BE2C (cell line): ENCODE measurements at regions not wholly inside any gene's neighbourhood (a gene's known extent, or its start where the extent isn't known, plus 50 kb on each side); places are given as distances from the start of the nearest gene placed in this dataset.

Source experiments
- DNase-seq: peaks from one replicate; pipeline ENCODE4 v3.0.0-alpha.2; 2020
- H3K27me3 ChIP-seq: fragments of 250-450 bp; sonication (Bioruptor Pico); 2 replicates; pipeline ENCODE4 v1.5.1; 2020; ENCODE audit warnings: mild to moderate bottlenecking
- H3K36me3 ChIP-seq: fragments of 250-450 bp; sonication (Bioruptor Pico); 2 replicates; pipeline ENCODE4 v1.5.1; 2020; ENCODE audit warnings: mild to moderate bottlenecking
- H3K4me1 ChIP-seq: fragments of 250-450 bp; sonication (Bioruptor Pico); 2 replicates; pipeline ENCODE4 v1.5.1; 2020
- H3K4me3 ChIP-seq: 2 replicates; pipeline ENCODE4 v1.5.1; 2011; ENCODE audit warnings: low read depth, low read length
- H3K9me3 ChIP-seq: fragments of 250-450 bp; sonication (Bioruptor Pico); 2 replicates; pipeline ENCODE4 v1.5.1; 2020
- CTCF ChIP-seq: IDR thresholded peaks from 2 replicates; pipeline ENCODE4 v1.5.1; 2012; ENCODE audit warnings: mild to moderate bottlenecking, low read depth, low read length

- Histone ChIP-seq H3K4me1 (no peaks in the 10 kb centered on the region), H3K9me3 (no peaks in the 10 kb centered on the region), H3K27me3 (no peaks in the 10 kb centered on the region), H3K36me3 (no peaks in the 10 kb centered on the region), H3K4me3 (no peak overlapping the region)
- no peak for DNase-seq
- TF ChIP-seq CTCF = no peak
Observed at GRCh38 chr4:11214281-11214680, 214.4 kb downstream of the HS3ST1 start.

GRCh38 chr4:11209826-11210225 lies 218.9 kb downstream of the HS3ST1 start:
- Histone ChIP-seq H3K9me3 (no peaks in the 10 kb centered on the region), H3K4me3 (no peak overlapping the region), H3K27me3 (no peaks in the 10 kb centered on the region), H3K4me1 (no peaks in the 10 kb centered on the region), H3K36me3 (no peaks in the 10 kb centered on the region)
- DNase-seq = no peak
- TF ChIP-seq CTCF = no peak

- no peaks in the 10 kb centered on the region for H3K4me1 ChIP-seq
- H3K9me3 ChIP-seq = no peaks in the 10 kb centered on the region; the same call in 1 of the 2 replicates
Observed at GRCh38 chr4:11201256-11201655, 227.4 kb downstream of the HS3ST1 start.

GRCh38 chr4:11198516-11199305 lies 230.0 kb downstream of the HS3ST1 start:
- Histone ChIP-seq H3K4me3 (no peak overlapping the region), H3K36me3 (no peaks in the 10 kb centered on the region), H3K4me1 (no peaks in the 10 kb centered on the region), H3K9me3 (no peaks in the 10 kb centered on the region; the same call in 1 of the 2 replicates), H3K27me3 (no peaks in the 10 kb centered on the region)
- no peak for DNase-seq
- TF ChIP-seq CTCF = no peak

More at GRCh38 chr4:11201256-11201655, 227.4 kb downstream of the HS3ST1 start:
- no peak overlapping the region for H3K4me3 ChIP-seq
- no peak for TF ChIP-seq CTCF
- no peaks in the 10 kb centered on the region for H3K36me3 ChIP-seq
- DNase-seq = no peak
- H3K27me3 ChIP-seq = no peaks in the 10 kb centered on the region

- no peak for TF ChIP-seq CTCF
- Histone ChIP-seq H3K4me3 (no peak overlapping the region), H3K27me3 (no peaks in the 10 kb centered on the region), H3K9me3 (no peaks in the 10 kb centered on the region; the same call in 1 of the 2 replicates), H3K36me3 (no peaks in the 10 kb centered on the region), H3K4me1 (no peaks in the 10 kb centered on the region)
- DNase-seq = no peak
Observed at GRCh38 chr4:11197631-11198341, 230.9 kb downstream of the HS3ST1 start.

GRCh38 chr4:11196927-11197522 lies 231.7 kb downstream of the HS3ST1 start:
- TF ChIP-seq CTCF = no peak
- Histone ChIP-seq H3K27me3 (no peaks in the 10 kb centered on the region), H3K9me3 (no peaks in the 10 kb centered on the region; the same call in 1 of the 2 replicates), H3K4me1 (no peaks in the 10 kb centered on the region), H3K4me3 (no peak overlapping the region), H3K36me3 (no peaks in the 10 kb centered on the region)
- DNase-seq = no peak
